Cardiac fibroblast (primary cell): ENCODE measurements at regions not wholly inside any gene's neighbourhood (a gene's known extent, or its start where the extent isn't known, plus 50 kb on each side); places are given as distances from the start of the nearest gene placed in this dataset.
"Not testable (repeated sequence)": the region's sequence is repeated elsewhere in the genome, so short reads cannot be mapped to it uniquely, and the experiment has no call there.

Source experiments
- DNase-seq, 2 donors: peaks; one replicate each; pipeline versions ENCODE4 v3.0.0 to v3.0.0-alpha.2; 2010; ENCODE audit warnings: low read depth in 2 of 2
- H3K4me3 ChIP-seq, 2 donors: replicated peaks in 1 of 2; 1 replicate in 1 of 2; 2 replicates in 1 of 2; pipeline ENCODE4 v1.5.1; 2011; ENCODE audit warnings: low read depth in 2 of 2, low read length in 2 of 2, mild to moderate bottlenecking in 2 of 2, moderate library complexity in 1 of 2
- TF ChIP-seq, protein P1 (sequence below): IDR thresholded peaks from one replicate; pipeline ENCODE4 v1.5.1; 2011; ENCODE audit warnings: low read depth, mild to moderate bottlenecking, low read length, inconsistent platforms

- TF ChIP-seq, protein P1, sequence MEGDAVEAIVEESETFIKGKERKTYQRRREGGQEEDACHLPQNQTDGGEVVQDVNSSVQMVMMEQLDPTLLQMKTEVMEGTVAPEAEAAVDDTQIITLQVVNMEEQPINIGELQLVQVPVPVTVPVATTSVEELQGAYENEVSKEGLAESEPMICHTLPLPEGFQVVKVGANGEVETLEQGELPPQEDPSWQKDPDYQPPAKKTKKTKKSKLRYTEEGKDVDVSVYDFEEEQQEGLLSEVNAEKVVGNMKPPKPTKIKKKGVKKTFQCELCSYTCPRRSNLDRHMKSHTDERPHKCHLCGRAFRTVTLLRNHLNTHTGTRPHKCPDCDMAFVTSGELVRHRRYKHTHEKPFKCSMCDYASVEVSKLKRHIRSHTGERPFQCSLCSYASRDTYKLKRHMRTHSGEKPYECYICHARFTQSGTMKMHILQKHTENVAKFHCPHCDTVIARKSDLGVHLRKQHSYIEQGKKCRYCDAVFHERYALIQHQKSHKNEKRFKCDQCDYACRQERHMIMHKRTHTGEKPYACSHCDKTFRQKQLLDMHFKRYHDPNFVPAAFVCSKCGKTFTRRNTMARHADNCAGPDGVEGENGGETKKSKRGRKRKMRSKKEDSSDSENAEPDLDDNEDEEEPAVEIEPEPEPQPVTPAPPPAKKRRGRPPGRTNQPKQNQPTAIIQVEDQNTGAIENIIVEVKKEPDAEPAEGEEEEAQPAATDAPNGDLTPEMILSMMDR = no peak
- DNase-seq = no peak
- H3K4me3 ChIP-seq = no peak overlapping the region
Observed at GRCh38 chr5:45893309-45893708, 197.1 kb upstream of the HCN1 start.

GRCh38 chr5:45890441-45891080 lies 194.4 kb upstream of the HCN1 start:
- DNase-seq = not testable (repeated sequence)

DNA sequence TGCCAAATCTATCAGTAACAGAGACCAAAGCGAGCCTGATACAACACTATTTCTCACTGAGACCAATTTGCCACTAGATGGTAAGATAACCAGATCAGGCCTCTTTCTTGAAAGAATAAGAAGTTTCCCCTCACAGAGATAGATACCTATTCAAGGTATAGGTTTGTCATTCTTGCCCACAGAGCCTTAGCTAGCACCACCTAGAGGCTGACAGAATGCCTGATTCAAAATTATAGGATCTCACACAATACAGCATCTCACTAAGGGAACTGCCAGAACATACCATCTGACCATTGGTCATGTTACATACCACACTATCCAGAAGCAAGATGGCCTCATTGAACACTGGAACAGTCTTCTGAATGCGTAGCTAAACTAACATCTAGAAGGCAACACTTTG lies 166.6 kb upstream of the HCN1 start:
- TF ChIP-seq, protein P1 = no peak
- no peak for DNase-seq
- H3K4me3 ChIP-seq = no peak overlapping the region

More at GRCh38 chr5:45890441-45891080, 194.4 kb upstream of the HCN1 start:
- H3K4me3 ChIP-seq = not testable (repeated sequence)

GRCh38 chr5:45847877-45848276 lies 151.7 kb upstream of the HCN1 start:
- H3K4me3 ChIP-seq = no peak overlapping the region
- TF ChIP-seq, protein P1 = no peak
- DNase-seq = no peak

- no peak for DNase-seq
- no peak overlapping the region for H3K4me3 ChIP-seq
- TF ChIP-seq, protein P1 = no peak
Observed at GRCh38 chr5:45826055-45826454, 129.9 kb upstream of the HCN1 start.

GRCh38 chr5:45800331-45800730 lies 104.2 kb upstream of the HCN1 start:
- no peak overlapping the region for H3K4me3 ChIP-seq
- no peak for DNase-seq
- TF ChIP-seq, protein P1 = no peak

GRCh38 chr5:45799388-45799787 lies 103.2 kb upstream of the HCN1 start:
- TF ChIP-seq, protein P1 = no peak
- H3K4me3 ChIP-seq = no peak overlapping the region
- no peak for DNase-seq
